ENCODE measurements at regions not wholly inside any gene's neighbourhood (a gene's known extent, or its start where the extent isn't known, plus 50 kb on each side); places are given as distances from the start of the nearest gene placed in this dataset.

DNA sequence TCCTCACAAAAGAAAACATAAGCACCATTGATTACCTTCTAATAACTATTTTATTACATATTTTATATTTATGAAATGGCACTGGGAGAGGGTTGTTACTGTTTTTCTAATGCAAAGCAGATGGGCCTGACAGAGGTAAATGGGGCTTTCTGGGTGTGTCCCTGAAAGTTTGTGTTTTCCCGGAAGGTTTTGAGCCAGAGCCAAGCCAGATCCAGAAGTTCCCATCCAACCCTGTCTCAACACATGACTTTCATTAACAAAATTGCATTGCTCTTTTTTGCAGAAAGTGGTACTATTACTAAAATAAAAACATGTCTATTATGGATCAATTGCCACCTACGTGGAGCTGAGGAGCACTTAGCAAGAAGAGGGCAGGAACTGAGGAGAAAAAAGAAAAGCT, 181.3 kb downstream of the RAB28 start (continued):
- TF ChIP-seq, protein P1, sequence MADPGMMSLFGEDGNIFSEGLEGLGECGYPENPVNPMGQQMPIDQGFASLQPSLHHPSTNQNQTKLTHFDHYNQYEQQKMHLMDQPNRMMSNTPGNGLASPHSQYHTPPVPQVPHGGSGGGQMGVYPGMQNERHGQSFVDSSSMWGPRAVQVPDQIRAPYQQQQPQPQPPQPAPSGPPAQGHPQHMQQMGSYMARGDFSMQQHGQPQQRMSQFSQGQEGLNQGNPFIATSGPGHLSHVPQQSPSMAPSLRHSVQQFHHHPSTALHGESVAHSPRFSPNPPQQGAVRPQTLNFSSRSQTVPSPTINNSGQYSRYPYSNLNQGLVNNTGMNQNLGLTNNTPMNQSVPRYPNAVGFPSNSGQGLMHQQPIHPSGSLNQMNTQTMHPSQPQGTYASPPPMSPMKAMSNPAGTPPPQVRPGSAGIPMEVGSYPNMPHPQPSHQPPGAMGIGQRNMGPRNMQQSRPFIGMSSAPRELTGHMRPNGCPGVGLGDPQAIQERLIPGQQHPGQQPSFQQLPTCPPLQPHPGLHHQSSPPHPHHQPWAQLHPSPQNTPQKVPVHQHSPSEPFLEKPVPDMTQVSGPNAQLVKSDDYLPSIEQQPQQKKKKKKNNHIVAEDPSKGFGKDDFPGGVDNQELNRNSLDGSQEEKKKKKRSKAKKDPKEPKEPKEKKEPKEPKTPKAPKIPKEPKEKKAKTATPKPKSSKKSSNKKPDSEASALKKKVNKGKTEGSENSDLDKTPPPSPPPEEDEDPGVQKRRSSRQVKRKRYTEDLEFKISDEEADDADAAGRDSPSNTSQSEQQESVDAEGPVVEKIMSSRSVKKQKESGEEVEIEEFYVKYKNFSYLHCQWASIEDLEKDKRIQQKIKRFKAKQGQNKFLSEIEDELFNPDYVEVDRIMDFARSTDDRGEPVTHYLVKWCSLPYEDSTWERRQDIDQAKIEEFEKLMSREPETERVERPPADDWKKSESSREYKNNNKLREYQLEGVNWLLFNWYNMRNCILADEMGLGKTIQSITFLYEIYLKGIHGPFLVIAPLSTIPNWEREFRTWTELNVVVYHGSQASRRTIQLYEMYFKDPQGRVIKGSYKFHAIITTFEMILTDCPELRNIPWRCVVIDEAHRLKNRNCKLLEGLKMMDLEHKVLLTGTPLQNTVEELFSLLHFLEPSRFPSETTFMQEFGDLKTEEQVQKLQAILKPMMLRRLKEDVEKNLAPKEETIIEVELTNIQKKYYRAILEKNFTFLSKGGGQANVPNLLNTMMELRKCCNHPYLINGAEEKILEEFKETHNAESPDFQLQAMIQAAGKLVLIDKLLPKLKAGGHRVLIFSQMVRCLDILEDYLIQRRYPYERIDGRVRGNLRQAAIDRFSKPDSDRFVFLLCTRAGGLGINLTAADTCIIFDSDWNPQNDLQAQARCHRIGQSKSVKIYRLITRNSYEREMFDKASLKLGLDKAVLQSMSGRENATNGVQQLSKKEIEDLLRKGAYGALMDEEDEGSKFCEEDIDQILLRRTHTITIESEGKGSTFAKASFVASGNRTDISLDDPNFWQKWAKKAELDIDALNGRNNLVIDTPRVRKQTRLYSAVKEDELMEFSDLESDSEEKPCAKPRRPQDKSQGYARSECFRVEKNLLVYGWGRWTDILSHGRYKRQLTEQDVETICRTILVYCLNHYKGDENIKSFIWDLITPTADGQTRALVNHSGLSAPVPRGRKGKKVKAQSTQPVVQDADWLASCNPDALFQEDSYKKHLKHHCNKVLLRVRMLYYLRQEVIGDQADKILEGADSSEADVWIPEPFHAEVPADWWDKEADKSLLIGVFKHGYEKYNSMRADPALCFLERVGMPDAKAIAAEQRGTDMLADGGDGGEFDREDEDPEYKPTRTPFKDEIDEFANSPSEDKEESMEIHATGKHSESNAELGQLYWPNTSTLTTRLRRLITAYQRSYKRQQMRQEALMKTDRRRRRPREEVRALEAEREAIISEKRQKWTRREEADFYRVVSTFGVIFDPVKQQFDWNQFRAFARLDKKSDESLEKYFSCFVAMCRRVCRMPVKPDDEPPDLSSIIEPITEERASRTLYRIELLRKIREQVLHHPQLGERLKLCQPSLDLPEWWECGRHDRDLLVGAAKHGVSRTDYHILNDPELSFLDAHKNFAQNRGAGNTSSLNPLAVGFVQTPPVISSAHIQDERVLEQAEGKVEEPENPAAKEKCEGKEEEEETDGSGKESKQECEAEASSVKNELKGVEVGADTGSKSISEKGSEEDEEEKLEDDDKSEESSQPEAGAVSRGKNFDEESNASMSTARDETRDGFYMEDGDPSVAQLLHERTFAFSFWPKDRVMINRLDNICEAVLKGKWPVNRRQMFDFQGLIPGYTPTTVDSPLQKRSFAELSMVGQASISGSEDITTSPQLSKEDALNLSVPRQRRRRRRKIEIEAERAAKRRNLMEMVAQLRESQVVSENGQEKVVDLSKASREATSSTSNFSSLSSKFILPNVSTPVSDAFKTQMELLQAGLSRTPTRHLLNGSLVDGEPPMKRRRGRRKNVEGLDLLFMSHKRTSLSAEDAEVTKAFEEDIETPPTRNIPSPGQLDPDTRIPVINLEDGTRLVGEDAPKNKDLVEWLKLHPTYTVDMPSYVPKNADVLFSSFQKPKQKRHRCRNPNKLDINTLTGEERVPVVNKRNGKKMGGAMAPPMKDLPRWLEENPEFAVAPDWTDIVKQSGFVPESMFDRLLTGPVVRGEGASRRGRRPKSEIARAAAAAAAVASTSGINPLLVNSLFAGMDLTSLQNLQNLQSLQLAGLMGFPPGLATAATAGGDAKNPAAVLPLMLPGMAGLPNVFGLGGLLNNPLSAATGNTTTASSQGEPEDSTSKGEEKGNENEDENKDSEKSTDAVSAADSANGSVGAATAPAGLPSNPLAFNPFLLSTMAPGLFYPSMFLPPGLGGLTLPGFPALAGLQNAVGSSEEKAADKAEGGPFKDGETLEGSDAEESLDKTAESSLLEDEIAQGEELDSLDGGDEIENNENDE (IDR thresholded peaks at IDR 0.05; ENCODE audit: insufficient replicate concordance, low read length), result no peak
- TF ChIP-seq KDM5A (IDR thresholded peaks at IDR 0.05; ENCODE audit: low read length) (no peak), HDAC2 (IDR thresholded peaks at IDR 0.05; ENCODE audit: borderline replicate concordance in 1 of 2, low read depth in 2 of 2, low read length in 2 of 2) (no peak), PHF8 (conservative IDR thresholded peaks at IDR 0.05; ENCODE audit: low read depth, low read length) (no peak), NANOG (IDR thresholded peaks at IDR 0.05; ENCODE audit: insufficient read depth, low read depth, low read length, poor library complexity, severe bottlenecking) (no peak), CREB1 (IDR thresholded peaks at IDR 0.05) (no peak), NRF1 (IDR thresholded peaks at IDR 0.05; ENCODE audit: low read depth, low read length) (no peak), JUN (IDR thresholded peaks at IDR 0.05; ENCODE audit: low read depth, low read length) (no peak), YY1 (IDR thresholded peaks at IDR 0.05; ENCODE audit: low read depth, low read length) (no peak), SP4 (IDR thresholded peaks at IDR 0.05; ENCODE audit: low read length) (no peak), POU5F1 (IDR thresholded peaks at IDR 0.05; ENCODE audit: low read depth, low read length) (no peak)
